ENCODE measurements at regions not wholly inside any gene's neighbourhood (a gene's known extent, or its start where the extent isn't known, plus 50 kb on each side); places are given as distances from the start of the nearest gene placed in this dataset.

- Histone ChIP-seq H3K4me3 (ENCODE audit: low read length) (no peak overlapping the region), H3K4me2 (ENCODE audit: low read length) (no peak overlapping the region), H3K27me3 (ENCODE audit: low read depth, low read length) (0 out of 2 replicates have a peak, but pooled peaks cover 8% of the 10 kb centered on the region), H4K20me1 (ENCODE audit: insufficient read depth, low read length) (no peaks in the 10 kb centered on the region), H3K9ac (ENCODE audit: low read length) (no peak overlapping the region), H3K4me1 (ENCODE audit: low read length) (no peaks in the 10 kb centered on the region), H3K9me3 (ENCODE audit: insufficient read depth, low read length) (no peaks in the 10 kb centered on the region), H2AFZ (ENCODE audit: low read depth, low read length) (no peak overlapping the region), H3K27ac (ENCODE audit: low read length) (no peak overlapping the region), H3K79me2 (ENCODE audit: low read length) (no peaks in the 10 kb centered on the region), H3K36me3 (replicated peaks; ENCODE audit: low read depth, low read length) (no peaks in the 10 kb centered on the region)
- no peak for TF ChIP-seq EZH2phosphoT487 (IDR thresholded peaks at IDR 0.05; ENCODE audit: low read depth)
- TF ChIP-seq, protein P1, sequence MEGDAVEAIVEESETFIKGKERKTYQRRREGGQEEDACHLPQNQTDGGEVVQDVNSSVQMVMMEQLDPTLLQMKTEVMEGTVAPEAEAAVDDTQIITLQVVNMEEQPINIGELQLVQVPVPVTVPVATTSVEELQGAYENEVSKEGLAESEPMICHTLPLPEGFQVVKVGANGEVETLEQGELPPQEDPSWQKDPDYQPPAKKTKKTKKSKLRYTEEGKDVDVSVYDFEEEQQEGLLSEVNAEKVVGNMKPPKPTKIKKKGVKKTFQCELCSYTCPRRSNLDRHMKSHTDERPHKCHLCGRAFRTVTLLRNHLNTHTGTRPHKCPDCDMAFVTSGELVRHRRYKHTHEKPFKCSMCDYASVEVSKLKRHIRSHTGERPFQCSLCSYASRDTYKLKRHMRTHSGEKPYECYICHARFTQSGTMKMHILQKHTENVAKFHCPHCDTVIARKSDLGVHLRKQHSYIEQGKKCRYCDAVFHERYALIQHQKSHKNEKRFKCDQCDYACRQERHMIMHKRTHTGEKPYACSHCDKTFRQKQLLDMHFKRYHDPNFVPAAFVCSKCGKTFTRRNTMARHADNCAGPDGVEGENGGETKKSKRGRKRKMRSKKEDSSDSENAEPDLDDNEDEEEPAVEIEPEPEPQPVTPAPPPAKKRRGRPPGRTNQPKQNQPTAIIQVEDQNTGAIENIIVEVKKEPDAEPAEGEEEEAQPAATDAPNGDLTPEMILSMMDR (IDR thresholded peaks at IDR 0.05; ENCODE audit: low read depth, low read length) = no peak
Measured at GRCh38 chr12:98085046-98085755, 430.2 kb upstream of the TMPO start.

- H3K9me3 ChIP-seq (ENCODE audit: insufficient read depth, low read length) = no peaks in the 10 kb centered on the region
- H3K27ac ChIP-seq (ENCODE audit: low read length) = no peak overlapping the region
- no peaks in the 10 kb centered on the region for H3K4me1 ChIP-seq (ENCODE audit: low read length)
- H2AFZ ChIP-seq (ENCODE audit: low read depth, low read length) = no peak overlapping the region
- no peaks in the 10 kb centered on the region for H3K36me3 ChIP-seq (replicated peaks; ENCODE audit: low read depth, low read length)
- TF ChIP-seq EZH2phosphoT487 (IDR thresholded peaks at IDR 0.05; ENCODE audit: low read depth) = no peak
- TF ChIP-seq, protein P1 (IDR thresholded peaks at IDR 0.05; ENCODE audit: low read depth, low read length) = no peak
- no peak overlapping the region for H3K9ac ChIP-seq (ENCODE audit: low read length)
- no peaks in the 10 kb centered on the region for H3K79me2 ChIP-seq (ENCODE audit: low read length)
- H3K4me2 ChIP-seq (ENCODE audit: low read length) = no peak overlapping the region
- H3K4me3 ChIP-seq (ENCODE audit: low read length) = no peak overlapping the region
- H4K20me1 ChIP-seq (ENCODE audit: insufficient read depth, low read length) = no peaks in the 10 kb centered on the region
- H3K27me3 ChIP-seq (ENCODE audit: low read depth, low read length) = peaks cover 6% of the 10 kb centered on the region; the same call in 1 of the 2 replicates
Measured at GRCh38 chr12:98090731-98091130, 424.7 kb upstream of the TMPO start.

- no peak overlapping the region for H3K27ac ChIP-seq (ENCODE audit: low read length)
- no peaks in the 10 kb centered on the region for H3K79me2 ChIP-seq (ENCODE audit: low read length)
- H3K36me3 ChIP-seq (replicated peaks; ENCODE audit: low read depth, low read length) = no peaks in the 10 kb centered on the region
- H3K9ac ChIP-seq (ENCODE audit: low read length) = no peak overlapping the region
- no peak overlapping the region for H3K4me2 ChIP-seq (ENCODE audit: low read length)
- H3K4me3 ChIP-seq (ENCODE audit: low read length) = no peak overlapping the region
- no peaks in the 10 kb centered on the region for H3K27me3 ChIP-seq (ENCODE audit: low read depth, low read length)
- H3K4me1 ChIP-seq (ENCODE audit: low read length) = no peaks in the 10 kb centered on the region
- H4K20me1 ChIP-seq (ENCODE audit: insufficient read depth, low read length) = no peaks in the 10 kb centered on the region
- TF ChIP-seq, protein P1 (IDR thresholded peaks at IDR 0.05; ENCODE audit: low read depth, low read length) = no peak
- TF ChIP-seq EZH2phosphoT487 (IDR thresholded peaks at IDR 0.05; ENCODE audit: low read depth) = no peak
- H3K9me3 ChIP-seq (ENCODE audit: insufficient read depth, low read length) = no peaks in the 10 kb centered on the region
- no peak overlapping the region for H2AFZ ChIP-seq (ENCODE audit: low read depth, low read length)
Measured at GRCh38 chr12:98096436-98096835, 419.0 kb upstream of the TMPO start.

- H3K4me2 ChIP-seq (ENCODE audit: low read length) = no peak overlapping the region
- no peak overlapping the region for H3K4me3 ChIP-seq (ENCODE audit: low read length)
- TF ChIP-seq EZH2phosphoT487 (IDR thresholded peaks at IDR 0.05; ENCODE audit: low read depth) = no peak
- TF ChIP-seq, protein P1 (IDR thresholded peaks at IDR 0.05; ENCODE audit: low read depth, low read length) = no peak
- H3K9ac ChIP-seq (ENCODE audit: low read length) = no peak overlapping the region
- H4K20me1 ChIP-seq (ENCODE audit: insufficient read depth, low read length) = no peaks in the 10 kb centered on the region
- H3K79me2 ChIP-seq (ENCODE audit: low read length) = no peaks in the 10 kb centered on the region
- no peaks in the 10 kb centered on the region for H3K36me3 ChIP-seq (replicated peaks; ENCODE audit: low read depth, low read length)
- H3K27me3 ChIP-seq (ENCODE audit: low read depth, low read length) = peaks cover 9% of the 10 kb centered on the region; the same call in 1 of the 2 replicates
- H3K4me1 ChIP-seq (ENCODE audit: low read length) = no peaks in the 10 kb centered on the region
- no peak overlapping the region for H2AFZ ChIP-seq (ENCODE audit: low read depth, low read length)
- no peaks in the 10 kb centered on the region for H3K9me3 ChIP-seq (ENCODE audit: insufficient read depth, low read length)
- H3K27ac ChIP-seq (ENCODE audit: low read length) = no peak overlapping the region
Measured at GRCh38 chr12:98106031-98106683, 409.2 kb upstream of the TMPO start.

Data from OCI-LY3 (cell line).